ENCODE measurements at regions not wholly inside any gene's neighbourhood (a gene's known extent, or its start where the extent isn't known, plus 50 kb on each side); places are given as distances from the start of the nearest gene placed in this dataset.

DNA sequence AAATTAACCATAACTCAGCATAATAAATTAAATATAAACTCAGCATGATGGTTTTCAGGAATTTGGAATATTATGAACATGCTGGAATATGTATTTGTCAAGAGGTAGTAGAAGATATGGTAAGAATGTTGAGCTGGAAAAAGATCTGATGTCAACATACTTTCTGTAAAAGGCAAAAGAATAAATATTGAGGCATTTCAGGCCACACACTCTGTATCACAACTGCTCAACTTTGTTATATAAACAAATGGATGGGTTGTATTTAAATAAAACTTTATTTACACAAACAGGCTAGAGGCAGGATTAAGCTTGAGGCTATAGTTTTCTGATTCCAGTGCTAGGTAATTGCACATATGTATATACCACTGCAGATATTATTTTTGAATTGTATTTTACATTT is 1409.4 kb downstream of the MRPL39 start:
- TF ChIP-seq CTCF (IDR thresholded peaks at IDR 0.05) (no peak), POLR2A (IDR thresholded peaks at IDR 0.05) (no peak)

Data from lower leg skin (tissue), 3 donors.